Dermis microvascular lymphatic vessel endothelial cell (primary cell): ENCODE measurements at regions not wholly inside any gene's neighbourhood (a gene's known extent, or its start where the extent isn't known, plus 50 kb on each side); places are given as distances from the start of the nearest gene placed in this dataset.

ENCODE experiments used
- DNase-seq, 2 donors: peaks; one replicate each; pipeline versions ENCODE4 v3.0.0 to v3.0.0-alpha.2; 2010; ENCODE audit warnings: low read depth in 2 of 2

GRCh38 chr10:131792011-131792651 is 108.7 kb upstream of the PPP2R2D start:
- DNase-seq = no peak

GRCh38 chr10:131792809-131793208 is 108.0 kb upstream of the PPP2R2D start:
- DNase-seq = no peak

- DNase-seq = no peak
Observed at GRCh38 chr10:131795761-131796160, 105.0 kb upstream of the PPP2R2D start.

- DNase-seq = no peak
Observed at GRCh38 chr10:131797626-131798025, 103.2 kb upstream of the PPP2R2D start.

DNA sequence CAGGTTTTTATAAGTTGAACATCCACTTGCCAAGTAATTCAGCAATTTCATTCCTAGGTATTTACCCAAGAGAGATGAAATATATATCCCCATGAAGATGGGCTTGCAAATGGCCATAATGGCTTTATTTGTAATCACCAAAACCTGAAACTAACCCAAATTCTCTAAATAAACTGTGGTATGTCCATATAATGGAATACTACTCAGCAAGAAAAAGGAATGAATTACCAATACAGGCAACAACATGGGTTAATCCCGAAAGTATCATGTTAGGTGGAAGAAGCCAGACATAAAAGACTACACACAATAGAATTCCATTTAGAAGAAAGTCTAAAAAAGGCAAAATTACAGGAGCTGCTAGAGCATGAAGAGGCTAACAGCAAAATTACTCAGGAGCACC is 101.4 kb upstream of the PPP2R2D start:
- DNase-seq = no peak

GRCh38 chr10:131802156-131802915 is 98.5 kb upstream of the PPP2R2D start:
- no peak for DNase-seq

- DNase-seq = no peak
Observed at GRCh38 chr10:131802996-131803395, 97.8 kb upstream of the PPP2R2D start.

DNA sequence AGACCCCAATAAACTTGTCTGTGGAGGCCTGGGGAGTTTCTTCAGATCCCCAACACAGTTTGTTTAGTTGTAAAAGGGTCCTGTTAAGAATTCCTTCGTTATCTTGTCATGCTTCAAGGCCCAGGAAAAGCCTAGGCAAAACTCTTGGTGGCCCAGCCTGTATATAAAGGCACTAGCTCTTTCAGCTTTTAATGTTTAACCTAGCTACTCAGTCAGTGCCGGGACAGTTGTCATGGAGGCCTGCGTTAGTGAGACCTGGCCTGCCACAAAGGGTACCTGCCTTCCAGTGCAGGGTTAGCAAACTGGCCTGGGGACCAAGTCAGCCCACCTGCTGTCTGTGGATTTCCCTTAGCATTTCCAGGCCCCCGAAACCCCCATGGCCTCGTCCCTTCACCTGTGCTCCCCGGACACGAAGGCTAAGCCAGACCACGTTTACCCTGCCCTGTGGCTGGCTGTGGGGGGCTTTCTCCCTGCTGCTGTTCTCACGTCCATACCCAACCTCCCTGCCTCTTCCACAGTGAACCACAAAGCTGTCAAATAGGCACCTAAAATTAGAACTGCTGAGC is 96.9 kb upstream of the PPP2R2D start:
- DNase-seq = no peak

- no peak for DNase-seq
Observed at GRCh38 chr10:131804551-131805295, 96.1 kb upstream of the PPP2R2D start.

GRCh38 chr10:131805696-131806095 is 95.1 kb upstream of the PPP2R2D start:
- DNase-seq = no peak

GRCh38 chr10:131806146-131806545 is 94.7 kb upstream of the PPP2R2D start:
- DNase-seq = no peak

DNA sequence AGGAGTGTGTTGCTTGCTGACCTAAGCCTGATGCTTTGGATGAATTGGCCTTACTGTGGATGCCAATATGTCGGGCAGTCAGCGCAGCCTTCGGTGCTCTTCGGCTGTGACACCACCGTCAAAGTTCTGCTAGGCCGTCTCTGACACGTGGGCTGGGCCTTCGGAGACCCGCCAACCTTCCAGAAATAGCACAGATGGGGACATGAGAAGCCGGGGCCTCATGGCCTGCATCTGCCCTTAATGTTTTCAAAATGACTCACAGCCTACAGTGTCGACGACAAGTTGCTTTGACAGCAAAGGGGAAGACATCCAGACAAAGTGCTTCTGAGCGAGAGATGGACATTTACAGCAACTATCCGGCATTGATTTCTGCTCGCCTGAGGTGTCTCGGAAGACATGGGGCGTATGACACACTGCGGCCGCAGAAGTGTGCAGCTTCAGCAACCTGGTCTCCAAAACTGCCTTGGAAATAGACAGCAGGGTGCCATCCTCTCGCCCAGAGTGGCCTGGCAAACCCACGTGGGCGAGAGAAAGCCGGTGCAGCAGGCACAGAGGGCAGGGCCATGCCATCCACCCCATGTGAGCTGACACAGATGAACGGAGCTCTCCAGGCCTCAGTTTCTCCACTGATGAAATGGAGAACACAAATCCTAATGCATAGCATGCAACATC is 94.0 kb upstream of the PPP2R2D start:
- DNase-seq = no peak

- DNase-seq = no peak
Observed at GRCh38 chr10:131808370-131808930, 92.4 kb upstream of the PPP2R2D start.

DNA sequence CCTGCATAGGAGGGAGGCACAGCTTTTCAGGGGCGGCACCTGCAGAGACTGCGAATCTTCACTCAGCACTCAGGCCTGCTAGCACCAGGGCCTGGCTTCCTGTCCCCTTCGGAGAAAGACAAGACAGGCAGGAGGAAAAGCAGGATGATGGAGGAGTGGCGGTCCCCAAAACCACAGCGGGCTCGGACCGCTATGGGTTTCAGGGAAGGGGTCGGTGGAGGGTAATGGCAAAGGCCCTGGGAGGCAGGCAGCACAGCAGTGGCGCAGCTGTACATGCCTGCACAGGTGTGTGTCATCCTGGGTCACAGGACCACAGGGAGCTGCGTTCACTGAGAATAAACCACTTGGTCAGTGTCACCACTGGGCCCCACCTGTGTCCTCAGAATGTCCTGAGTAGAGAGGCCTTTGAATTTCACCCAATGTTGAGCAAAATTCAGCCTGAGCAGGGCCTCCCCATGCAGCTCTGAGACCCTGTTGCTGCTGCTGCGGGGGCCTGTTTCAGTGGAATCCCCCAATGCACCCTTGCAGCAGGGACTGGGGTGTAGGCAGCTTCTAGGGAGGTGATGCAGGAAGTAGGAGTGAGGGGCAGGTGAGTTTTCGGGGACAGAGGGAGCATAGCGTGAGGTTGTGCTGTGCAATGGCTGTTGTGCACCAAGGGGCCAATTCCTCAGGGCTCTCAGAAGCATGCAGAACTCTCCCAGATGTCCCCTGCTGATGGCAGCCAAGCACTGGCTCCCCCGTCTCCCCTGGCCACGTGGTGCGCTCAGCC is 90.6 kb upstream of the PPP2R2D start:
- no peak for DNase-seq

DNA sequence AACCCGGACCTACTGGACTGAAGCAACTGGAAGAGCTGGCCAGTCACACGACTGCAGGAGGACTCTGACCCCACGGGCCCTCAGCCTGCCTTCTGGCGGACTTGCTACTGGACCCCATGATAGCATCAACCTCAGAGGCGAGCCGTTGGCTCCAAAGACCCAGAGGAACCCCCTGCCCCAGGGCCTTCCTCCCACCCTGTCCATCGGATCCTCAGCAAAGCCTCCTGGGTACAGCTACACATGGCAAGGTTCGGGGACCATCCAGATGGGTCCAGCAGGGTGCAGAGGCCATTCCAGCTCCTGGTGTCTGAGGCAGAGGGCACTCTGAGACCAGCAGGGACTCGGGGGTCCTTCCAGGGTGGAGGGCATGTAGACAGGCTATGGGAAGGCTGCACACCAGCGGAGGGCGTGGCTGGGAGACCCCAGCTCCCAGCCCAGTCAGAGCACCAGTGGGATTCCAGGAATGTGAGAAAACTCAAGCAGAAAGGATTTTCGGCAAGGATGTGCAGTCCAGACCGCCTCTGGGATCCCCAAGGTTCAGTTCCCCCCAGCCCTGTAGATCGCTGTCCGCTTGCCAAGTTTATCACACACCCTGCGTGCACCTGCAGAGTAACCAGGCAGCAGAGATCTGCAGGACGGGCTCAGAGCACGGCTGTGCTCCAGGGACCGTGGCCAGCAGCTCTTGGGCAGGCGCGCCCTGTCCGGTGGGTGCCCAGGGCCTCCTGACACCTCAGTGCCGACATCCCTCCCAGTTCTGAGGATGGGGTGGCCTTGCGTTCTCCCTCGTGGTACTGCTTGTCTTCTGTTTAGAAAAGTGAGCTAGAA is 89.8 kb upstream of the PPP2R2D start:
- no peak for DNase-seq

GRCh38 chr10:131811630-131812403 is 89.0 kb upstream of the PPP2R2D start:
- DNase-seq = no peak

GRCh38 chr10:131812736-131813604 is 87.8 kb upstream of the PPP2R2D start:
- DNase-seq = no peak
